HG03135 (cell line): ENCODE measurements at regions not wholly inside any gene's neighbourhood (a gene's known extent, or its start where the extent isn't known, plus 50 kb on each side); places are given as distances from the start of the nearest gene placed in this dataset.

Experiments used
- ATAC-seq: cut with Tn5 transposase; IDR thresholded peaks from one replicate; pipeline ENCODE4 v1.9.1; 2021; ENCODE audit warnings: mild to moderate bottlenecking, moderate library complexity; ENCODE audit not compliant: unreplicated experiment

DNA sequence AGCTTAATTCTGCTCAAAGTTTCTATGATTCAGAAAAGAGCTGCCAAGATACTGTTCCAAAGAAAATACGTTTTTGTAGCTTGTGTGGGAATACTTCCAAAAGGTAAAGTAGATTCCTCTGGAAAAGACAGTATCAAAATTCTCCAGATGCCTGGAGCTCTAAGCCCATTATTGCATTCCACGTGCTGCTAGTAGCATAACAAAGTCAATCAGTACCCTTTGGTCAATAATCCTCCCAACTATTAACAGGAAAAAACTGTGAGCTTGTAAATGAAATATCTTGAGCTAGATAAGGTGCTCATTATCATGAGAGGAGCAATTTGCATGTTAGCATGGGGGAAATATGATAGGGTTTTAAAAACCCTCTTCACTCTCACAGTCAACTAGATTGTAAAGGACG is 229.5 kb upstream of the TYRP1 start:
- ATAC-seq = no peak

- ATAC-seq = no peak
These were observed 228.8 kb upstream of the TYRP1 start for GRCh38 chr9:12464400-12464799.

DNA sequence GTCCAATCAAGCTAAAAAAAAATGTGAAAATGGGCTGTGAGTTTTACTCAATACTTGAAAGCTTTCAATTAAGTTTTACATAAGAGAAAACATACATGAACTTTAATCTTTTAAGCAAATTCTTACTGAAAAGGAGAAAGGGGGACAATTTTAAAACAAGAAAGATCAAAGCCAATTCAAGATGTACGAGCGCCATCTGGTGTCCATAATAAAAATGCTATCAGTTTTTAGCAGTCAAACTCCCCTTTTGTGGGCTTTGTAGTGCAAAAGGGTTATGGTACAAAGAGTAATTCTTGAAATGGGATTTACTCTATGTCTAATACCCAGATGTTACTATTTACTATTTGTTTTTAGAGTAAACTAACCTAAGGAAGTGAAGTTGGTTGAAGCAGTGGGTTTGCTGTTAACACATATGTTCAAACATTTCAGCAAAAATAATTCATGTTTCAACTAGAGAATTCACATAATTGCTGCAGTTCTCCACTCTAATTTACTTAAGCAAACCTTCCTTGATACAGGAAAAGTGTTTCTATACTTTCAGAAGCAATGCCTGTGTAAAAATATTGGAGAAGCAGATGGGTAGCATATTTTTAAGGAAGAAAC is 228.2 kb upstream of the TYRP1 start:
- no peak for ATAC-seq

- no peak for ATAC-seq
These were observed 224.1 kb upstream of the TYRP1 start for GRCh38 chr9:12469084-12469483.

GRCh38 chr9:12494411-12494810 is 198.8 kb upstream of the TYRP1 start:
- ATAC-seq = no peak

GRCh38 chr9:12497790-12498189 is 195.4 kb upstream of the TYRP1 start:
- ATAC-seq = no peak

DNA sequence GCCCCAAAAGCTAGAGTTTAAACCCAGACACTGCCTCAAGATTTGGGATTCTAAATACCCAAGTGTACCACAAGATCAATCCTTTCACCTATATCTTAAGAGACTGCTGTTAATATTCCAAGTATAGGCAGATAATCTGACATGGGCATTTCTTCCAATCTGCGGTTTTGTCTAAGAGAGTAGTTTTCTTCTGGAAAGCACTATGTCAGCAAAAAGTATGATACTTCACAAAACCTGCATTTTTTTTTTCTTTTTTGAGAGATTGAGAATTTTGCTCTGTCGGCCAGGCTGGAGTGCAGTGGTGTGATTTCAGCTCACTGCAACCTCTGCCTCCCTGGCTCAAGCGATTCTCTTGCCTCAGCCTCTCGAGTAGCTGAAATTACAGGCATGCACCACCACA is 190.7 kb upstream of the TYRP1 start:
- no peak for ATAC-seq

- ATAC-seq = no peak
These were observed 189.5 kb upstream of the TYRP1 start for GRCh38 chr9:12503606-12504122.

DNA sequence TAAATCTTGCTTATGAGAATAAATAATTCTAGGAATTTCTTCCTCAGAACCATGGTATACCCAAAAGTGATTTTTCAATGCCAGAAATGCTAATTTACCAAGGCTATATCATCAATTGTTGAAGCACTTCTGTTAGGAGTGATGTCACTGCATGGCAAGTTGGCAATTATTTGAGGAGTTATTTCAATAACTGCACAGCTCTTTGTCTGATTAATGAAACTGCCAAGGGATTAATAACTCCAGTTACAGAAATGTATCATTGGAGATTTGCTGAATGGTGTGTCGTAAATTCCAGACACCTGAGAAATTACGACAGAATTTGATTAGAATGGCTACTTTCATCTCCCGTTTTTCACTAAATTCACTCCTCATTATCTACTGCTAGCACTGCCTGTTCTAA is 182.6 kb upstream of the TYRP1 start:
- no peak for ATAC-seq

- no peak for ATAC-seq
These were observed 181.5 kb upstream of the TYRP1 start for GRCh38 chr9:12511726-12512125.

GRCh38 chr9:12516031-12516430 is 177.2 kb upstream of the TYRP1 start:
- ATAC-seq = no peak

- no peak for ATAC-seq
These were observed 176.6 kb upstream of the TYRP1 start for GRCh38 chr9:12516573-12516972.

DNA sequence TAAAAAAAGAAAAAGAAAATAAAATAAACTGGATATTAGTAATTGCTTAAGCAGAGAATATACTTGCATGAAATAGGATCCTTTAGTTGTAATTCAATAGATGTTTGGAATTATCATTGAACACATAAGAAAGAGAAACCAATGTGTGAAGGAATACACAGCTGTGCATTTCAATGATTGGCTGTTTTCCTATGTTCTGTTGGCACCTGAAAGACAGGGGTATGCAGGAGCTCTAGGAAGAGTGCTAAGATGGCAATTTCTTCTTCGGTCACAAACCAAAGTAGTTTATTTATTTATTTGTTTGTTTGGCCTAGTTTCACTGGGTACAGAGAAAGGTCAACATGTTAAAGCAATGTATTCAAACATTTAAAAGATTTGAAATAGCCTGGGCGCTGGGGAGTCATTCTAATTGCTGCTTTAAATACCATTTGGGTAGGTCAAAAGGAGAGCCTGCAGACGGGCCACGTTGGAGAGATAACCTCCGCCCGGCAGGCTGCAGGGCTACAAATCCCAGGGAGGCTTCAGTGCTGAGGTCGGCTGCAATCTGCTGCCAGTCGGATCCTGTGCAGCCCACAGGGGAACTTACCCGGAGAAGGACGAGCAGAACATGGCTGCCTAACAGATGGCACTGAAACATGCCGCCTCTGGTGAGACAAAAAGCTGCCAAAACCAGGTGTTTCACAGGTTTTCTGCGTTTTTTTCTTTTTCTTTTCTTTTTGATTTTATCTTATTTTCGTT is 154.2 kb upstream of the TYRP1 start:
- ATAC-seq = no peak

DNA sequence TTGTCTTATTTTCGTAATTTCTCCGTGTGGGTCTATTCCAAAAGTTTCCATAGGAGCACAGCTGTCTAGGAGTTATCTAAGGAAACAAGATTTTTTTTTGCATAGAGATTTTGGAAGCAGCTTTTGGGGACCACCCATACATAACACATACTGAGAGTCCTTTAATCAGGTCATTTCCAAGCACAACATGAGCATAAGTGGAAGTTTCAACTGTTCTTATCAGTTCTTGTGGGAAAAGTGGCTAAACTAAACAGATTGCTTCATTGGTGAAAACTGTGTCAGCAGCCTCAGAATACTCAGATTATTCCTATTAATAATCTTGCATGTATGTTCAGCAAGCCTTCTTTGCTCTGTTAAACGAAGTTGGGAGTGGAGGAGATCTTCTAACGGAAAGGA is 153.6 kb upstream of the TYRP1 start:
- no peak for ATAC-seq

DNA sequence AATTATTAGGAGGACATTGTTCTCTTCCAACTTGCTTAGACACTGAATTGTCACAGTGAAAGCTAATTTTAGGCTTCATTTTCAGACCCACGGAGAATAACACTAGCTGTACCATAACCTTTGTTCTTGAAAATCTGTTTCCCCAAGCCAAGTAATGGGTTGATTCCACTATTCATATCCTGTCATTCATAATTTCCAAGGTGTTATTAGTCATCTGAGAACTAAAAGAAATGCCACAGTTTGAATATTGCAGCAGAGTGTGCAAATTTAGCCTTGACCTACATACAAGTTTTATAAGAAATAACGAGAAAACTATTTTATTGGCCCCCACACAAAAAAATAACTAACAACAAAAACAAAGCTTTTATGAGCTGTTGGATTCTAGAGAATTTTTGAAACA is 148.5 kb upstream of the TYRP1 start:
- ATAC-seq = no peak

GRCh38 chr9:12554636-12555035 is 138.5 kb upstream of the TYRP1 start:
- ATAC-seq = no peak

DNA sequence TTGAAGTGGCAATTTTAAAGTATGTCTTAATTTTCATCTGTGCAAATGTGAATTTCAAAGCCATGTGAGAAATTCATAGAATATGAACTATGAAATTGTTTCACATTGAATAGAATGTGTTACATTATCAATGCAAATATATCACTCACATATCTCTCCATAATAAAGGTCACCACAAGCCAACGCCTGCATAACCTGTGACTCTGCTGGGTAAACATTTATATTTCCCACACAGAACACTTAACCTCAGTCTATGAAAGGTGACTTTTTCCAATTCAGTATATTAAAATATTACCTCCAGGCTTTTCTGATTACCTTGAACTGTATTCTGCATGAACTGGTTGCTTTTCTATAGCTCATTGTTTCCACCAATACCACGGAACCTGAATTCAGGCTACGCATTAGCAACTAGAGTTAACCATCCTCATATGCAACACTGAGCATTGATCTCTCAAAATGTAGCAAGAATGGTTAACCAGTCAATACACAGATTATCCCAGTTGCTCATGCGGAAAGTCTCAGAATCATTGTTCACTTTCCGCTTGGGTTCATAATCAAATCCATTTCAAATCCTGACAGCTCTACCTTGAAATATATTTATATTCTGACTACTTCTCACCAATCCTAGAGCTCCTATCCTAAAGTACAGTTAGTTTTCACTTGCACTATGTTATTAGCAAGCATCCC is 126.6 kb upstream of the TYRP1 start:
- no peak for ATAC-seq

DNA sequence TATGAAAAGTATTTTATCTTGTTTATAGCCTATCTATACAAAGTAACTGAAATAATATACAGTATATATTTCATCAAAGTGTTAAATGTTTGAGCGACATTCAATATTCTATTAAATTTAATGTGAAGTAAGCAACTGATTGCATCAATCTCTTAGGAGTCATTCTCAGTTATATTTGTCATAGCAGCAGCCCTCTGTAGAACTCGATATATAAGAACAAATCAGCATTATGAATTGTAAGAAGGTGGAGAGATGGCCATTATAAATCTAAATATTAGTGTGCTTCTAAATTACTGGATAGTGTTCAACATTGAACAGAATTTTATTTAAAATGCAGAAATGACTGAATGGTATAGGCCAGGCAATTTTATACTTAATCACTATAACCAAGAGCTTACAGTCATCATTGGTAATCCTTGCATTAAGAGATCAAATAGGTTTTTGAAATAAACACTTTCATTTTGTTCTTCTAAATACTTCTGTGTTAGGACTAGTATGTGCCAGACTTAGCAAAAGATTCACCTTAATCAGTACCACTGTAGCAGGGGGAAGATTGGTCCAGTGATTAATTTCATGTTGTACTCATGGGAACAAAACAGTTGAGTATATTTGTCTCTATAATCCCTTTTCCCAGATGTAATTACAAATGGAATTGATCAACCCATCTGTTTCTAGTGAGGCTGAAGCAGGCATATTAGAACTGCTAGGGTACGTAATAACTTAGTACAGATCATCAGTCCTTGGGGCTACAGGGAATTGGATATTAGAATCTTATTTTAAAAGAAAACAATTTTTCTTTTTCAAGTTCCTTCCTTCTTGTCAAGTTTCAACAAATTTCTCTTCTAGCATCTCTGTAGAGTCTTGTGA is 108.3 kb upstream of the TYRP1 start:
- no peak for ATAC-seq

GRCh38 chr9:12595400-12595799 is 97.8 kb upstream of the TYRP1 start:
- ATAC-seq = no peak

DNA sequence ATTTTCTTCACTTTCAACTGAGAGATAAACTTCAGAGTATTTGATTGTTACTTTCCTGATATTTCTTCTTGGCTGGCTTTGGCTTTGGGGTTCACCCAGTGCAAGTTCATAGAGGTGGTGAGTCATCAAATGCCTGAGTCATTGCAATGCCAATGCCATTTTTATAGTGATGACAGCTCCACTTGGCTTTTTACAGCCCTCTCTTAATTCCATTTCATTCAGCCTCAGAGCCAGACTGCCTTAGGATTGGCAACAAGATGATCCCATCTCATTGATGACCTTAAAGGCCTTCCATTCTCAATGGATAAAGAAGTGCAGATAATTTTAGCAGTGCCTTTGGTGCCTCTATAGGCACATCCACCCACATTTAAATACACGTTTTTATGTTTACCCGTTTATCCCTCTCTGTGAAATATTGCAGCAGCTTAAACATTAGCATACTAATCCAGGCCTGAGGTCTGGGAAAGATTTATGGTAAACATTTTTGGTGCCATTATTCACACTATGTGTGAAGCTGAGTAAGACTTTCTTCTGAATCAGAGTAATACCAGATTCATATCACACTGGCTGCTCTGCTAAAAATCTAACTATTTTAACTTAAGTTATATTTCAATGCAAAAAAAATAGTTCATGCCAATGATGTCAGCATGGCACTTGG is 88.9 kb upstream of the TYRP1 start:
- ATAC-seq = no peak
